GM18499 (cell line): ENCODE measurements at regions not wholly inside any gene's neighbourhood (a gene's known extent, or its start where the extent isn't known, plus 50 kb on each side); places are given as distances from the start of the nearest gene placed in this dataset.
A peak's percentile ranks its signal among the peaks of the same experiment; 100 is the strongest.
"Not testable (repeated sequence)": the region's sequence is repeated elsewhere in the genome, so short reads cannot be mapped to it uniquely, and the experiment has no call there.

ENCODE experiments used
- ATAC-seq: cut with Tn5 transposase; IDR thresholded peaks from one replicate; pipeline ENCODE4 v1.9.1; 2021; ENCODE audit warnings: moderate number of reproducible peaks; ENCODE audit not compliant: insufficient read depth, unreplicated experiment

DNA sequence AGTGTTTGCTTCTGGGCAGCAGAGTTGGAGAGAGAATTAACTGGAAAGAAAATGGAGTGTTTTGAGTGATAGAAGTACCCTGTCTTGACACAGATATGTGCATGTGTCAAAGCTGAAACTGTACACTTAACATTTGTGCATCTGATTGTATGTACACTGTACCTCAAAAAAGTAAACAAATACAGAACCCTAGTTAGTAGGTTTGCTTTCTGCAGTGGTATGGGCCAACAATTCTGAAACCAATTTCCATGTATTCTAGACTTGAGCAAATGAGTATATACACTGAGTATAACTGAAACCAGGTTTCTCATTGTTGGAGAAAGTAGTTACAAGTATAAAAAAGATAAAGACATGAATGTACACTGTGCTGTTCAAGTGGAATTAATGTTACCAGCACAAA, 52.4 kb downstream of the ELAPOR2 start:
- ATAC-seq: no peak

DNA sequence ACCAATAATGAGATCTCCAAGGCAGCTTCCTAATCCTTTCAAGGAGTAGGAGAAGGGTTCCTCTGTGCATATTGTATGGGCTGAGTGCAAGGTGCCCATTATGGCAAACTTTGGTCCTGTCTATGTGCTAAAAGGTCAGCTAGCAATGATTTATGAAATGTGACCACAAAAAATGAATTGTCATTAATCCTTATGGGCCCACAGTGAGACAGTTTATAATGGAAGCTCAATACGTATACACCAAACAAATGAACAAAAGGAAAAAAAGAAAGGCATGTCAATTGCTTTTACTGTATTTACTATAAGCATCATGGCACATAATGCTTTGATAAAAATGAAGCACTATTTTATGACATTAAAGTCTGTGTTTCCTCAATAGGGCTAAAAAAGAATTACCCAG, 54.5 kb downstream of the ELAPOR2 start:
- no peak for ATAC-seq

DNA sequence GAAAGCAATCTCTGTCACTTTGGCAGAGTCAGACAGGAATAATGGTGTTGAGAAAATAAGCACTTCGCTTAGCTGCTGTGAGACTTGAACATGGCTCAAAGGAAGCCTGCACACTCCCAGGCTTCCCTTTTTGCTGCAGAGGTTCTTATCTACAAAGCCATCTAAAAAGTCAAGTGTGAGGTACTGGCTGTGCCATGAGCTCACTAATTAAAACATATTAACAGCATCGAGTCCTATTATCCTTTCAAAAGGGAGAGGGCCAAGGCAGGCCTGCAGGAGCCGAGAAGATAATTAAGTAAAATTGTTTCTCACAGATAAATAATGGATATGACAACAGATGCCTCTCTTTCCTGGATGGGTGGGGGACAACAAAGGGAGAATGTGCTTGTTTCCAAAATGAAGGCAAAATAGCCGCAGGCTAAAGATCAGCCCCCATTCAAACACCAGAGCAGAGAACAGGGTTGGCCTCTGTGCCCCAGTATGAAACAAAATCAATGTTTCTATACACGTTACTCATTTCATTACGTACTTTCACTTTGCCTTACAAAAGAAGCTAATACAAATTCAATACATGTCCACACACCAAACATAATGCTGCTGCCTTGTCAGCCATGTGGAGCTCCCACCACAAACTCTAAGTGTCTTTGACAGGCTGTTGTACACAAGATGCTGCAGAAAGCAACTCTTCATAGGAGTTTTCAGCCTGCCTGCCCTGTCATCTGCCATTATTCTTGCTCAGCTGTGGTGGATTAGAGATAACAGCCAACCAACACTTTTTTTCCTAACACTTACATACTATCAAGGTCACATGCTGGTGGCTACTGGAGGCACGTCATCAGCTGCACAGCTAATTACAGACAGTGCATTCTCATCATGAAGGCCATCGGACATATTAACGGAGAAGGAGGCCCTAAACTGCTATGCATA, 55.3 kb downstream of the ELAPOR2 start:
- ATAC-seq: no peak

DNA sequence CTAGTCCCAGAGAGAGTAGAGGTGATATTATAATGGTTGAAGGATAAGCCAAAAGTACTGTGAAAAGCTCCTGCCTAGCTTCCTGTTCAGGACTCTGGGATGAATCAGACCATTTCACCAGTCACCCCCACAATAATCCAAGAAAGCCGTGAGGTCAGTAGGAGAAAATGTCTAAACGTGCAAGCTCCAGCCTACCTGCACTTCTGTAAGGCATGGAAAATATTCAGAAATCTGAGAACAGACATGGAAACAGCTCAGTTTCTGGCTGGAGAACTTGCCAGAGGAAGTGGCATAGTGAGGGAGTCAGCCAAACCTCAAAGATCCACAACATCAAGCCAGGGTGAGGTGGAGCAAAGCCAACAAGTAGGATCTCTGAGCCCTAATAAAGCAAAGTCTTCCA, 58.2 kb downstream of the ELAPOR2 start:
- no peak for ATAC-seq

DNA sequence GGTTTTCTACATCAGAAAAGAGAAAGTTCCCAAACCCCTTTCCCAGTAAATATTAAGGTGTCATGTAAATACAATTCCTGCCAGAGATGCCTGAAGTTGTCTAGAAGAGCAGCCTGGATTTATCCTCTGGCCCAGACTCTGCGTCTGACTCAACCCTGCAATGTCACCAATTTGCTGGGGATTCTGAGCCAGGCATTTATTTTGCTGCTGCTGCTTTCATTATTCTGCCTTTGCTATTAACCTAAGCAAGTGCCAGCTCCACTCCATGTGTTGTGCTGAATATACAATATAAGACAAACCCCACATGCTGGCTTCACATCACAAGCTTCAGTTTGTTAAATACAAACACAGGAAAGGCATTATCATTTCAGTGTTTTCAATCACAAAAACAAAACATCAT, 59.1 kb downstream of the ELAPOR2 start:
- ATAC-seq: no peak

DNA sequence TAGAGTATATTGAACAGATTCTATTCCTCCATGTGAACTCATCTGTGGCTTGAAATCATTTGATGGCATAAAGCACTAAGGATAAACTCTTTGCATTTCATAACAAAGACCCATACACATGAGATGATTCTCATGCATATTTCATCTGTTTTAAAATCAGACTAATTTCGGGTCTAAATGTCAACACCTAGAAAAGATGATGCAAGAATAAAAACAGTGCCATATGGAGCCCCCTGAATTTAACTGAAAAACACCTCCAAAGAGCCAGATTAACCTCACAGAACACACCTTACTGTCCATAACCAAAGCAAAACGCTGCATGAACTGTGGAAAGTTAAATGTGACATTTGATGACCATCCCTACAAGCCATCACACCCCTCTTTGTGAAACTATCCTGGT, 59.7 kb downstream of the ELAPOR2 start:
- ATAC-seq: no peak

DNA sequence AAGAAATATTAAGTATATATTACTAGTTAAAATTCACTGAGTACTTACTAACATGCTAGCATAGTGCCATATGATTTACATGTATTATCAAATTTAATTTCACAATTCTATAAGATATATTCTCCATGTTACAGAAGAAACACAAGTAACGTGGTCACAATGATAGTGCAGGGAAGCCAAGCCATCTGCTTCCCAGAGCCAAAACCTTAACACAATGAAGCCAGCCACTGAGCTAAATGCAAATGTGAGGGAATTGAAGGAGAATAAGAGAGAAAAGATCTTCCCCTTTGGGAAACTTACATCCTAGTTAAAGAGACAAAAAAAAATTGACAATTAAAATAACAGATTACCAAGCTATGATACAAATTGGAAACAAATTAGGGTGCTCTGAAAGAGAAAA, 63.6 kb downstream of the ELAPOR2 start:
- no peak for ATAC-seq

DNA sequence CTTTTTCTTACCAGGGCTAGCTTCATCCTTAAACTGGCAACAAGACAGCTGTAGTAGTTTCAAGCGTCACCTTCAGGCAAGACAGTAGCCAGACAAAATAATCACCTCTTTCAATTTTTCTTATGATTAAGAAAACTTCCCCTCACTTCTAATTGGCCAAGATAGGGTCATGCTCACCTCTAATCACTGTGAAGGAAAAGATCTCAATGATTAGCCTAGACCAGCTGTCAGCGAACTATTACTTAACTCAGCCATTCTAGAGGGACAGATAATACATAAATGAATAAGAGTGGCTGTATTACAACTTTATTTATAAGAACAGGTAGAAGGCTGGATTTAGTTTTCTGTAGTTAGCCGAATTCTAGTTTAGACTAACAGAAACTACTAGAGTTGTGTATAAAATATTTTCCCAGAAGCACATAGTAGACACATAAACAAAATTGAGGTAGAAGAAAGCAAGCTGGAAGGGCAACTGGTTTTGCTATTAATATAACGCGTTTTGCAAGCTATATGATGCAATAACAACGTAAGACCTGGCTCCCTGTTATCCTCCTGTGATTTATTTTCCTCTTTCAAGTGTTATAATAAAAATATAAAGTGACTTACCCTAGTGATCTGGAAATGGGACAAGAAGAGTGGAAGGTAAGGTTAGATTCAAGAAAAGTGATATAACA, 64.3 kb downstream of the ELAPOR2 start:
- ATAC-seq: no peak

DNA sequence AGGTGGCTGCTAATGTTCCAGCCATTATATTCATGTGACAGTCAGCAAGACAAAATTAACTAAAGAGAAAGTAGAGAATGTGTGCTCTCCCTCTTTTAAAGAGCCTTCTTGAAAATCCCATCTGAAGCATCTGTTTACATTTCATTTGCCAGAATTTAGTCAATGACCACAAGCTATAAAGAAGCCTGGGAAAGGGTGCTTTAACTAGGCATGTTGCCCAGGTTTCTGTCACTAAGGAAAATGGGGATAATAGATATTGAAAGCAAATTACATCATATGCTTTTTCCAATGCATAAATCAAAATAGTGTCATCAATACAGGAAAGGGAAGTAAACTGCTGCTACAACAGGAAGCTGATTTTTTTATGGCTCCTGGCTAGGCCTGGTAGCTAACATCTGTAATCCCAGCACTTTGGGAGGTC, 67.7 kb downstream of the ELAPOR2 start:
- no peak for ATAC-seq

DNA sequence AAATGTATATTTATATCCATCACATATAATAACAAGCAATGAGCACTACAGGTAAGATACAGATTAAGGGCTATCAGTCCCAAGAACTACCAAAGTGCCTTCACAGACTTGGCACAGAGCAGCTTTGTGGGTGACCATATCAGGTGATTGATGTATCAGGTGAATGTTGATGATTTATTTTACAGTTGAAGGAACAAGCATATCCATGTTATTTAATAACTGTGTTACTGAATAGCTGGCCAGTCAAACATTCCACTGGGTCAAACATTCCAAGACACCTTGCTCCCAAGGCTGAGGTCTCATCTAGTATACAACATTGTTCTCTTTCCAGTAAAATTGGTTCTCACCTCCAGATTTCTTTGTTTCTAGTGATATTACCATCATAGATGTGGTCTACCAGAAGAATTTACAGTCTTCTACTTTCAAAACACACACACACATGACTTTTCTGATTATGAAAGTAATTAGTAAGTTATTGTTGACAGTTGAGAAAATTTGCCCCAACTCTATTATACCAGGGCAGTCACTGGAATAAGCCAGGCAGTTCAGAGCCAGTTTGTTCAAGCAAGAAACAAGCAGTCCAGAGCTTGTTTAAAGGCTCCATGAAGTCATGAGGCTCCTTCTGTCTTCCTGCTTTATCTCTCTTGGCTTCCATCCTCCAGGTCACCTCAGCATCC, 68.2 kb downstream of the ELAPOR2 start:
- no peak for ATAC-seq

DNA sequence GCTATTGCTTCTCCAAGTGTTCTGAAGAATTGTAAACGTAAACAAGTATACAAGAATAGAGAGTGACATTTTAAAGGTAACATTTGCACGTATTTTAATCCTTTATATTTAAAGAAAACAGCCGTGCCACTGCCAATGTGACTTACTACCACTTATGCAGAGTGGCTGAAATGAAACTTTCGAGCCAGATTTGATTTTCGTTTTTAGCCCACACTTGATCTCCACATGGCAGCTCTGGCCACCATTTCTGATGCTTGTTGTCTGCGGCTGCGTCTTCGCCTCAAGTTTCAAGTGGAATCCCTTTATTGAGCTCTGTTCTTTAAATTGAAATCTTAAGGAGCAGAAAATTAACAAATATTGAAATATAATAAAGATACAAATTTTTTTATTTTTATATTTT, 70.0 kb downstream of the ELAPOR2 start:
- ATAC-seq: no peak

DNA sequence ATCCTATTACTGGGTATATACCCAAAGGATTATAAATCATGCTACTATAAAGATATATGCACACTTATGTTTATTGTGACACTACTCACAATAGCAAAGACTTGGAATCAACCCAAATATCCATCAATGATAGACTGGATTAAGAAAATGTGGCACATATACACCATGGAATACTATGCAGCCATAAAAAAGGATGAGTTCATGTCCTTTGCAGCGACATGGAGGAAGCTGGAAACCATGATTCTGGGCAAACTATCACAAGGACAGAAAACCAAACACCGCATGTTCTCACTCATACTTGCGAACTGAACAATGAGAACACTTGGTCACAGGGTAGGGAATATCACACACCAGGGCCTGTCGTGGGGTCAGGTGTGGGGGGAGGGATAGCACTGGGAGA, 71.6 kb downstream of the ELAPOR2 start:
- not testable (repeated sequence) for ATAC-seq

DNA sequence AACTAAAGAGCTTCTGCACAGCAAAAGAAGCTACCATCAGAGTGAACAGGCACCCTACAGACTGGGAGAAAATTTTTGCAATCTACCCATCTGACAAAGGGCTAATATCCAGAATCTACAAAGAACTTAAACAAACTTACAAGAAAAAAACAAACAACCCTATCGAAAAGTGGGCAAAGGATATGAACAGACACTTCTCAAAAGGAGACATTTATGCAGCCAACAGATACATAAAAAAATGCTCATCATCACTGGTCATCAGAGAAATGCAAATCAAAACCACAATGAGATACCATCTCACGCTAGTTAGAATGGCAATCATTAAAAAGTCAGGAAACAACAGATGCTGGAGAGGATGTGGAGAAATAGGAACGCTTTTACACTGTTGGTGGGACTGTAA, 72.1 kb downstream of the ELAPOR2 start:
- not testable (repeated sequence) for ATAC-seq

DNA sequence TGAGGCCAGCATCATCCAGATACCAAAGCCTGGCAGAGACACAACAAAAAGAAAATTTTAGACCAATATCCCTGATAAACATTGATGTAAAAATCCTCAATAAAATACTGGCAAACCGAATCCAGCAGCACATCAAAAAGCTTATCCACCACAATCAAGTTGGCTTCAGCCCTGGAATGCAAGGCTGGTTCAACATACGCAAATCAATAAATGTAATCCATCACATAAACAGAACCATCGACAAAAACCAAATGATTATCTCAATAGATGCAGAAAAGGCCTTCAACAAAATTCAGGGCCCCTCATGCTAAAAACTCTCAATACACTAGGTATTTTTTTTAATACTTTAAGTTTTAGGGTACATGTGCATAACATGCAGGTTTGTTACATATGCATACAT, 74.1 kb downstream of the ELAPOR2 start:
- not testable (repeated sequence) for ATAC-seq

DNA sequence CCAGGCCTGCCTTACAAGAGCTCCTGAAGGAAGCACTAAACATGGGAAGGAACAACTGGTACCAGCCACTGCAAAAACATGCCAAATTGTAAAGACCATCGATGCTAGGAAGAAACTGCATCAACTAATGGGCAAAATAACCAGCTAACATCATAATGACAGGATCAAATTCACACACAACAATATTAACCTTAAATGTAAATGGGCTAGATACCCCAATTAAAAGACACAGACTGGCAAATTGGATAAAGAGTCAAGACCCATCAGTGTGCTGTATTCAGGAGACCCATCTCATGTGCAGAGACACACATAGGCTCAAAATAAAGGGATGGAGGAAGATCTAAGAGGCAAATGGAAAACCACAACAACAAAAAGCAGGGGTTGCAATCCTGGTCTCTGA, 75.8 kb downstream of the ELAPOR2 start:
- not testable (repeated sequence) for ATAC-seq

DNA sequence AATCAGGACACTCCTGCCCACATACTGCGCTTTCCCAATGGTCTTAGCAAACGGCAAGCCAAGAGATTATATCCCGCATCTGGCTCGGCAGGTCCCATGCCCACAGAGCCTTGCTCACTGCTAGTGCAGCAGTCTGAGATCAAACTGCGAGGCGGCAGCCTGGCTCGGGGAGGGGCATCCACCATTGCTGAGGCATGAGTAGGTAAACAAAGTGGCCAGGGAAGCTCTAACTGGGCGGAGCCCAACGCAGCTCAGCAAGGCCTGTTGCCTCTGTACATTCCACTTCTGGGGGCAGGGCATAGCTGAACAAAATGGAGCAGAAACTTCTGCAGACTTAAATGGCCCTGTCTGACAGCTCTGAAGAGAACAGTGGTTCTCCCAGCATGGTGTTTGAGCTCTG, 77.5 kb downstream of the ELAPOR2 start:
- not testable (repeated sequence) for ATAC-seq

DNA sequence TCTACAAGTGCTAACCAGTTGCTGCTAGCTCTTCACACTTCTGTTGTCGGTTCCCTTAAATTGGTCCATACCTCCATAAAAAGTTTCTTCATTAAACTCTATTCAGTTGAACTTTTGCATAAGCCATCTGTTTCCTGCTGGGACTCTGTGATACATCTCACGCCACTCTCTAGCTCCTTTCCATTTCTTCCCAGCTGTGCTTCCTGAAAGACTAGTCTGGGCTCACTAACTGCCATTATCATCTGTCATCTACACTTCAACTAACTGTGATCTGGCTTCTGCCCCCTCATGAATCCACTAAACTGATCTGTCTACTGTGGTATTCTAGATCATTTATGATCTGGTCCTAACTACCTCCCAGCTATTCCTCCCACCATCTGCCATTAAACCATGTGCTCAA, 78.3 kb downstream of the ELAPOR2 start:
- ATAC-seq: no peak

DNA sequence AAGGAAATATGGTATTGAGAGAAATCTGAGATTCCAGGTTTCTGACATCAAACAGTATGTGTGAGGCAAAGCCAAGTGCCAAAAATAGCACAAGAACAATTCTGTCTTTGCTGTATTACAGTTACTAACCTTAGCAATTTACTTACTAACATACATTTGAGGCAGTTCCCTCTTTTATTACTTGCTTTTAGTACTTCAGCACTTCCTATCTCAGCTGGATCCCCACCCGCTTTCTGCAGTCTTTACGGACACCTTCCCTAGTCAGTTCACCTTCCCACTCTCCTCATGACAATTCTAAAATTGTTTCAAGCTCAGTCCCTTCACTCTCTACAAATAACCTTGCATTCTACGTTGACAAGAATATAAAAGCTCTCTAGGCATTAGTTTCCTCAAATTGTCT, 79.2 kb downstream of the ELAPOR2 start:
- no peak for ATAC-seq

DNA sequence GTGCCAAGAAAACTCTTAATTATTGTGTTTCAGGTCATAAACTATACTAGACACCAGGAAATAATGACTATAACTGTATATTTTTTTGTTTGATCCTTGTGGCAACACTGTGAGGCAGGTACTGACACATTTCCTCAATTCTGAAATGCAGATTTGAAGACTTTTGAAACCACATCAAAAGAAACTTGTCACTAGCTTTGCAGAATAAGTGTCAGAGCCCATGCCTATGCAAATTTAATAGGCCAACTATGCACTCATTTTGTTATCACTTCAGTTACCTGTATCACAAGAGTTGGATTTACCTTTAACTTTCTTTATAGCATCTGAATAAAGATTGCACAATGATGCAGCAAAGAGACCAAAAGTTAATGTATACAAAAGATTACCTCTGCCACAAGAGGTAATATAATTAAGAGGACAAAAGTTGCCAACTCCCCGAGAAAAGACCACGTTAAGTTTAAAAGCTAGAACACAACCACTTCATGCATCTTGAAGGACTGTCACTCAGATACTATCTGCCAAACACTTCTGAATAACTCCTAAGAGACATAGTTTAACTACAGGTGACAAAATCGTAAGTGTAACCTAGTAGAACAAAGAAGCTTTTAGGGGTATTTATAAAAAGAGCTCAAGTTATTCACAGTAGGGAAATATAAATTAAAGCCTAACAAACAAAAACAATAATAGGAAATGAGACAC, 80.5 kb downstream of the ELAPOR2 start:
- ATAC-seq: peak; percentile 97

DNA sequence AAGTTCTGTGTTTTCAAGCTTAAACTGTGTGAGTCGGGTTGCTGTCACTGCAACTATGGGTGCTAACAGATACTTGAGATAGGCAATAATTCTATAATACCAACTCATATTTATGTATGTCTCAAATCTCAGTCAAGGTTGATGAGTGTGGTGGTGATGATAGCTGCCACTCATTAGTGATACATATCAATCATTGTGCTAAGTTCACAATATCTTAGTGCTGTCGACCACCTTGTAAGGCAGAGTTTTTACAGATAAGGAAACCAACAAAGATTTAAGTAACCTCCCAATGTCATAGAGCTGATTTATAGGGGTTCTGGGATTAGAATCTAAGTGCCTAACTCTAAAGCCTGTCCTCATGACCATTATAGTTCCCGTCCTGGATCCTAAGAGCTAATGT, 82.5 kb downstream of the ELAPOR2 start:
- no peak for ATAC-seq

DNA sequence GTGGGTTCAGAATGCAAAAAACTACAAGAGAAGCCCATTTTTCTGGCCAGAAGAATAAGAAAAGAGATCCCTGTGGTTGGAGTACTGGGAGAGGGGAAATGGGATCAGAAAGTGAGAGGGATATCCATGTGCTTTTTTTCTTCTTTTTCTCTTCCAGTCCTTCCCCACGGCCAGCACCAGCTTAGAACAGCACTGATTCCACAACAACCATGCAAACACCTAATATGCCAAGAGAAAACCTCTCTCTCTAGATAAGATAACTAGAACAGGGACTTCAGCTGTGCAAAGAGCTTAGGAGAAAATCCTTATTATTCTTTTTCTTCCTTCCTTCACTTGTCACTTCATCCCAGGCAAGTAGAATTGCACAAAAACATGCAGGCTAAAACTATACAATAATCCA, 83.5 kb downstream of the ELAPOR2 start:
- ATAC-seq: no peak
